ENCODE measurements at regions not wholly inside any gene's neighbourhood (a gene's known extent, or its start where the extent isn't known, plus 50 kb on each side); places are given as distances from the start of the nearest gene placed in this dataset.
"Not testable (repeated sequence)": the region's sequence is repeated elsewhere in the genome, so short reads cannot be mapped to it uniquely, and the experiment has no call there.

DNA sequence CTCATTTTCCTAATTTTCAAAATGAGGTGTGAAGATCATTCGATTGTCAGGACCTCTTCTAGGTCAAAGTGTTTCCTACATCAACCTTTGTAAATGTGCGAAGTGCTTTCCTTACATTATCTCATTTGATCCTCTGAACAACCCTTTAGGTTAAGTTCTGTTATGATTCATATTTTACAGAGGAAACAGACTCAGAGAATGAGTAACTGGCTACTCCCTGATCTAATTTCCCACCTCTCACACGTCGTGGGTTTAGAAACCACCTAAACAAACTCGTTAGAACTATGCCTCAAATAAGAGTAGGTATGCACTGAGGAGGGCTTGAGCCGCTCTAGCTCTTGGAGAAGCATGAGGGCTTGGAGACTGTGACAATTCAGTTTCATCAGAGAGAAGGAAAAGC, 148.6 kb downstream of the CD47 start:
- DNase-seq (ENCODE audit: low spot score) = no peak

DNA sequence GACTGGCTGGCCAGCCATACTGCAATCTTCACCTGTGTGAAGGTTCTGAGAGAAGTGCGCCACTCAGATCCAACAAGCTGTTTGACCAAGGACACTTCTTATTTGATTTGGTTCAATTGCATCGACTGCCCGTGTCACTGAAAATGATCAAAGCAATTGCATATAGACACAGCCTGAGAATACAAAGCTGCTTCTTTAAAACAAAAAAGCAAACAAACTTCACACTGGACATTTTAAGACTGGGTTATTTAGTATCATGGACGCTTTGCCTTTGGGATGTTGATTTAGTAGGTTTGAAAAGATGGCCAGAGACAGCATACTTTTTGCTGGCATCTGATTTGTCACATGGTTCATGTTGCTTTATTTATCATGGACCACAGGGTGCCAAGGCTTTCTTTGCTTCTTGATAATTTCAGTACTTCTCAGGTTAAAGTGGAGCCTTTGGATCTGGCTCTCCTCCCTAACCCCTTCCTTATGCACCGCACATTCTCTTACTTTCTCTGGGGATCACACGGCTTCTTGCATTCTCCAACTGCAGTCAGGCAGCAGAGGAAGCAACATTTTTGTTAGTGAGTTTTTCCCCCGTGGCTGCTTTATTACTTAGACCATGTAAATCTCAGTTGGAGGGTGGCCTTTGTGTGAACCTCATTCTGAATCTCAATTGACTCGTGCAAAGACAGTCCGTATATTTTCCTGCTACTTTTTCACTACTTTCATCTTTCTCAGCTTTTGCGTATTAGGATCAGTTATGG, 151.0 kb downstream of the CD47 start:
- DNase-seq (ENCODE audit: low spot score) = no peak

DNA sequence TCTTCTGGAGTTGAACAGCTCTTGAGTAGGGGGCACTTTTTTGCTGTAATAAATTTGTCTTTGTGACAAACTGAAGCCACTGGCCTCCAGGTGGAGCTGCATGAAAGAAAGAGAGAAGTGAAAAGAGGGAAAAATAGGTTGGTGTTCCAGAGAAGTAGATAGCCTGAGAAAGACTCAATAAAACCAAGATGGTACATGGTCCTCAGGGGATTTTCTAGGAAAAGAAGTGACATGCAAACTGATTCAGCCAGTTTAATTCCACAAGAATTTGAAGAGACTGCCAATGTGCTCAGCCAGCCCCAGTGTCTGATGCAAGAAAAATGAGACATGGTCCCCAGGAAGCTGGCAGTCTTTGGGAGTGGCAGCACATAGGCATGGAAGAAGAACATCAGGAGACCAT, 152.7 kb downstream of the CD47 start:
- DNase-seq (ENCODE audit: low spot score) = no peak

DNA sequence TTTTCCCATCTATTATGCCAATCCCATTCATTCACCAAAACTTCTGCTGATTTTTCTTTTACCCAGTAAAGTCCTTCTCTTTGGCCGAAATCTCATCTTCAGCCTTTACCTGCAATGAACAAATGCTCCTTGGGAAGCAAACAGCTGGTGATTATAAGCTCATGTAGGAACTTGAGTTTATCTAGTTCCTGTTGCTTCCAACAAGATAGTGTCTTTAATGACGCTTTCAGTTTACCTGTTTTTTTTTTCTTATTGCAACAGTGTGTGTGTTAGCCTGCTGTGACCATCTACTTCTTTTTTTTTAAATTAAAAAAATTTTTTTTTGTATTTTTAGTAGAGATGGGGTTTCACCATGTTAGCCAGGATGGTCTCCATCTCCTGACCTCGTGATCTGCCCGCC, 156.0 kb downstream of the CD47 start:
- no peak for DNase-seq (ENCODE audit: low spot score)

DNA sequence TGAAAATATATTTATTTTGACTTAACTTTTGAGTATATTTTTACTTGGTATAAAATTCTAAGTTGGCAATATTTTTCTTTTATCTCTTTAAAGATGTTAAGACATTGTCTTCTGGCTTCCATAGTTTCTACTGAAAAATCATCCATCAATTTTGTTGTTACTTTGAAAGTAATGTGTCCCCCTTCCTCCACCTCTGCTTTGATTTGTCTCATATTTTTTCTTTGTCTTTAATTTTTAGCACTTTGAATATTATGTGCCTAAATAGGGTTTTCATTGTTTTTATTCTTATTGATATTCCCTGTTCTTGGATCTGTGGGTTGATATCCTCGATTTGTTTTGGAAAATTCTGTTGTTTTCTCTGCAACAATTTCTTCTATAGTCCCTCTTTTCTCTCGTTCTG, 157.4 kb downstream of the CD47 start:
- DNase-seq (ENCODE audit: low spot score) = no peak

DNA sequence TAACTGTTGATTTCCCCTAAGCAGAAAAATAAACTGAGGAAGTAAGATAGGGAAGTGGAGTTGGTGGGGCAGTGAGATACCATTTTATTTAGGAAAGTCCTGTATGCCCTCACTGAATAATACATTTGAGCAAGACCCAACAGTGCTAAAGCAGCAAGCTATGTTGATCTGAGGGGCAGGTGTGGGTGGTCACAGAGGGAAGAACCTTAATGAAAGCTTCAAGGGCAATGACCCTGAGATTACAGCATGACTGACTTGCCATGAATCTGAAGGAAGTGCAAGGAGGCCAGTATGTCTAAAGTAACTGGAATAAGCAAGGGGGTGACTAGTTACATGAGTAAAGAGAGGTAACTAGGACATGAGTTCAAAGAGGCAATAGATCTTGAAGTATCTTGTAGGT, 159.5 kb downstream of the CD47 start:
- DNase-seq (ENCODE audit: low spot score) = no peak

DNA sequence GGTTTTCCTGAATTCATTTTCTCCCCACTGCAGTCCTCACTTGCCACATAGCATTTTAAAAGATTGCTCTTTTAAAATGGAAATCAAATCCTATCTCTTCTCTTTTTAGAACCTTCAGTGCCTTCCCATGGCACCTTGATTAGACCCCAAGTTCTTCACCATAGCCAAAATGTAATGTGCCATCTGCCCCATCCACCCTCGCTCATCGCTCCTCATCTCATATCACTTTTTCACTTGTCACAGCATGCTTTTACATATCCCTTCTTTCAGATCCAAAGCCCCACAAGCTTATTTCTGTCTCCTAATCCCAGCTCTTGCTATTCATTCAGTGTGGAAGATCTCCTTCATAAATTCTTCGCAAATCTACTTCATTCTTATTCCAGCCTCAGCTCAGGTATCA, 161.7 kb downstream of the CD47 start:
- no peak for DNase-seq (ENCODE audit: low spot score)

DNA sequence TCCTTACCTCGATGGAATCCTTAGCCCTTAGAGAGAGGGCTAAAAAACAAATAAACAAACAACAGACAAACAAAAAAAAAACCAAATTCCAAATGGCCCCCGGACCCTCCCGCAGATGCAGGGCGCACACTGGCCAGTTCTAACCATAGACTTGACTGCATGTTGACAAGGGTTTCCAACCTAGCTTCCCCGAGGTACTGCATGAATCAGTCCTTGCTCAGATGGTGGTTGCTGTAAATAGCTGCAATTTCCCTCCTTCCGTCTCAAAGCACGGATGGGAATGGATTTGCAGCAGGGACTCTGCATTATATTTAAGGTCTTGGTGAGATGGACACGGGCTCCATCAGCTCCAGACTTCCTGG, 162.8 kb downstream of the CD47 start:
- no peak for DNase-seq (ENCODE audit: low spot score)

DNA sequence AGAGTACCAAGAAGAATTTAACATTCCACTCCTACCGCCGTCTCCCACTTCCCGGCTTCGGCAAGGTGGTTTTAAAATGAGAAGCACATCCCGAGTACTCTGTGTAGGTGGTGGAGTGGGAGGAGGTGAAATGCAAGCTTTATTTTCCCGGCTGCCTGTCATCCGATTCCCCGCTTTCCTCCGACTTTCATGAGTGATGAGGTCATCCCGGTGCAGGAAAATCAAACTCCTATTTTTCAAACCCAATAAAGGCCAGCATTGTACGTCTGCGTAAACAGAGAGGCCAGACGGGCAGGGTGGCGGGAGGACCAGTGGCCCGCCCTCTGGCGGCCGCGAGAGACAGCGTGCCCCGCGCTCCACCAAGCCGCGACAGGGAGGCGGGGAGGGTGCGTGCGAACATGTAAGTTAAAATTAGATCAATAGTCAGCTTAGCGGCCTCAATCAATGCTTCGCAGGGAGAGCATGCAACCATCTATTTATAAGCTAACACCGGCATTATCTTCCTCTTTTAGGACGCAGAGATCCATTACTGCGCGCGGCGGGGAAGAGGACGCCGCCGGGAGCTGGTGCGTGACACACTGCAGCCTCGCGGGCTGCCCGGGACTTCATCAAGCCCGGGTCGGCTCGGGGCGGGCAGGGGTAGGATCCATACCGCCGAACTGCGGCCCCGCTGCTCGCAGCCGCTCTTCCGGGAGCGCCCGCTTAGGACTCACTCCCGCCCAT, 163.3 kb downstream of the CD47 start:
- DNase-seq (ENCODE audit: low spot score) = peak; percentile 82

DNA sequence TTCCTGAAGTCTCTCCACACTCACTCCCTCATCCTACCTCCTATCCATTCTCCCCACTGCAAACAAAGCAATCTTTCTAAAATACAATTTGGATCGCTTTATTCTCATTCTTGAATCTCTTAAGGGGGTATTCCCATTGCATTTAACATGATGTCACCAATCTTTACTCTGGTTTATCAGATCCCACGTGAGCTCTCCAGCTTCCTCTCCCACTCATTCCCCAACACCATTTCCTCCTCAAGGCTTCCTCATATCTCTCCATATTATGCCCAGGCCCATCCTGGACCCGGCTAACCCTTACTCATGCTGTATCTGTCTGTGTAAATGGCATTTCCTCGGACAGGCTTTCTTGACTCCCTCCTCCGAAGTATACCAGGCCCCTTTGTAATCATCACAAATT, 165.0 kb downstream of the CD47 start:
- no peak for DNase-seq (ENCODE audit: low spot score)

DNA sequence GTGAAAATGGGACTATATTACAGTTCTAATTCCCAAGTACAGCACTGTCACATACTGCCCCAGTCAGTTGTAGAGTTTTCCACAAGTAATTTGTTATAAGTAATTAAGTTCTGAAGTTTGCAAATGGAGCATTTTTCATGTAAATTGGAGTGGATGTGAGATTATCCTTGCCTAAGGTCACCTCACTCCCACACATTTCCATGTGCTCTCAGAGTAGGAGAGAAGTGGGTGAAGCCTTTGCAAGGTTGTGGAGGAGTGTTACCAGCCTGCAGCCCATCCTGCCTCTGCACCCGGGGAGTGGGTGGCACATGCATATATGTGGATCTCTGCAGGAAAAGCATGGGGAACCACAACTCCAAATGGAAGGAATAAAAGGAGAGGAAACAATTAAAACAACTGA, 169.8 kb downstream of the CD47 start:
- no peak for DNase-seq (ENCODE audit: low spot score)

DNA sequence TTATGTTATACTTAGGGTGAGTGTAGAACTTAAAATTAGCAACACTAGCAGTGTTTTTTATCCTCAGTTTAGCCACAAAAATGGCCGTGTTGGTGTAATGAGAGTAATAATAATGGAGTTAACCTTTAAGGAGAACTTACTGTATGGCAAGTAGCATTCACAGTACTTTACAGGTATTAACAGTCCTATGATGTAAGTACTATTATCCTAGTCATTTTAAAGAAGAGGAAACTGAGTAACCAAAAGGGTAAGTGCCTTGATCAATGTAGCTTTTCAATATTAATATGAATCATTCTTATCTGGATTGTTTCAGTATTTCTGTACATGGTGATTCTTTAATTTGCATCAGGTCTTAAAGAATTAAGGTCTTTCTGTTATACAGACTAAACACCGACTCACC, 170.3 kb downstream of the CD47 start:
- DNase-seq (ENCODE audit: low spot score) = no peak

DNA sequence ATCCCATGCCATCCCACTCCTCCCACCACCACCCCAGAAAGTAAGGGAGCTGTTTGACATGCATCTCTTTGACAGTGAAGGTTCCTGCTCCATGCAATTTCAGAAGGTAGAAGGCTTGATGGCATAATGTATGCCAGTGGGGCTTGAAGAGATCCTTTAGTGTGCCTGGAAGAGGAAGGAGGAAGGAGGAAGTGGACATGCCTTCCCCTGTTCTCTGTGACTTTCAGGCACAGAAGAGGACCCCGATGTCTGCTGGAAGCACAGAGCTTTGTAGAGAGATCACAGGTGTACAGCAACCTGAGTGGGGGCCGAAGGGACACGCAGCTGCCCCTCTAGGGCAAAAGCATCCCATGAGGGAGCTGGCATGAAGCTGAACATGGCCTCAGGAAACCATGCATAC, 171.6 kb downstream of the CD47 start:
- no peak for DNase-seq (ENCODE audit: low spot score)

DNA sequence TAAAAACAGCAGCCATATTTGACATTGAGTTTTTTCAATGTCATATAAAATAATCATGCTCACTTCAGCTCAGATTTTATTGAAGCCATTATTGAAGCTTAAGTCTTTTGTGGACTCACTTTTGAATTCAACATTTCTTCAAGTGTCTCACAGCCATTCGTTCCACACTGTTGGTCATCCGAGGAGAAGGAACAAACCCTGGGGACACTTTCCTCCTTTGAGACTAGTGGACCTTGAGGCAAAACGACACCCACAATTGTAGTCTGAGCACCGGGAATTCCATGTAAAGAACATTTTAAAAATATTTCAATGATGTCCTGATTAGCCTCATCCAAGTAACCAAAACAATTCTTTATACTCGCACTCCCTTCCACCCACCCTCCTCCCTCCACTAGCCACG, 174.7 kb downstream of the CD47 start:
- DNase-seq (ENCODE audit: low spot score) = no peak

DNA sequence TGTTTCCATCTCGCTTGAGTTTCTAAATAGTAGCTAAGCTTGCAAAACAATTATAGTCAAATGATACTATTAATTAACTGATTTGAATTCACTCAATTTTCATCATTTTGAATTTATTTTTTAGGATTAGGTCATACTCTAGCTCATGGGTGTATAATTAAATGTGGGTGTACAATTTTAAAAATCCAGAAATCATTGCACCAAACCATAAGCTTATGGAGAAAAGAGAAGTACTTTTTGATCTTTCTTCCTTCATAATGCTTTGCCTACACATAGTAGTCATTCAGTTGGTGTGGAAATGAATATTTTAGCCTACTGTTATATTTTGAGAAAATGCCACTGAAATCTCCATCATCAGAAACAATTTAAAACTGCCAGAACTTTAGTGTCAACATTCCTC, 175.1 kb downstream of the CD47 start:
- DNase-seq (ENCODE audit: low spot score) = no peak

DNA sequence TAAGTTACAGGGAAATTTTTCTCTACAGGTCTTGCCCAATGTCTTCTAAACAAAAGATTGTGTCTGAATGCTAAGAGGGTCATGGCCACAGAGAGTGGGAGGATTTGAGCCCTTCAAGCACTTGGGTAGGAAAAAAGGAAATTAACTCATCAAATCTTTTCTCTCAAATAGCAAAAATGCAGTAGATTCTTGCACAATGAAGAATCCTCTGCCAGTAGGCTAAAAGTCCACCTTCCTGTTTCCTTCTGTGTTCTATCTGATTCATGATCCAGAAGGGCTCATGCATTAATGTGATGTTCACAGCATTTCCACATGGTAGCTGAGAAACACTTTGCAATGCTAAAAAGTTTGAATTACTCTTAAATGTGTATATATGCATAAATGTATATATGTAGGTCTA, 177.1 kb downstream of the CD47 start:
- no peak for DNase-seq (ENCODE audit: low spot score)

DNA sequence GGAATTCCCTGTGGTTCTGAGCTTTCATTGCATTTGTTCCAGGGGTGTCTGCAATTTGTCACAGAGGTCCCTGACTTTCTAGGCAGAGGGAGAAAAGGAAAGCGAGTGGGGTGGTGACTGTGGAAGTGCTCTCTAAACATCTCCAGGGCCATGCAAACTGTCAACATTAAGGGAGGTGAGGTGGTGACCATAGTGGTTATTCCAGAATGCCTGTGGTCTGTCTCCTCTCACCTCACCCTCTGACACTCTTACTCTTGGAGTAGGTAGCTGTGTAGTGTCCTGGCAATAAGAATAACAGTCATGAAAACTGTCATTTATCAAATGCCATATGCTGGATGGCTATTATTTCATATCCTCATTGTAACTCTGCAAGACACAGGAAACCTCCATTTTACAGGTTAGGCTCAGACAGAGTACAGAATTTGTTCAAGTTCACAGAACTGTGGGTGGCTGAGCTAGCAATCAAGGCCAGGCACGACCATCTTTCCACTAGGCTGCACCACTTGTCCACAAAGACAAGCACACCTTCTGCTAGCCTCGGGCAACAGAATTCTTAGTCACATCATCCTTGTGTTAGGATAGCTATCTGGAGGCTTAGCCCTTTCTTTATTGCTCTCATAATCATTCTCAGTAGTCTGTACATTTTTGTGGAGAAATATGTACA, 179.4 kb downstream of the CD47 start:
- no peak for DNase-seq (ENCODE audit: low spot score)

DNA sequence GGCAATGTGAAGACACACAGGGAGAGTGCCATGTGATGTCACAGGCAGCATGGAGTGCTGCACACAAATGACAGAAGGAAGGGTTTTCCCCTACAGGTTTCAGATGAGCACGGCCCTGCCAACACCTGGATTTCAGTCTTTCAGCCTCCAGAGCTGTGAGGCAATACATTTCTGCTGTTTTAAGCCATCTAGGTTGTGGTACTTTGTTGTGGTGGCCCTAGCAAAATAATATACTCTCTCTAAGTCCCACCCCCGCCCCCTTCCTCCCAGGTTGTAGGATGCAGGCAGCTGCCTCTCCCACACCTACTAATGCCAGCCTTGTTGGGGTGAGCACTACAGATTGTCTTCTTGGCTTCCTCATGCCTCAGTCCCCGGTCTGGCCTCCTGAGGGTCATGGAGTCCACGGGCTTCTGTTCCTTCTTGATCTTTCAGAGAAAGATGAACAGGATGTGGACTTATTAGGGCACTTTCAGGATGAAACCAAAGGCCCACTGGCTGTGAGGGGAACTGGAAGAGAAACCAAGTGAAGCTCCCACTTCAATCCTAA, 180.0 kb downstream of the CD47 start:
- DNase-seq (ENCODE audit: low spot score) = no peak

DNA sequence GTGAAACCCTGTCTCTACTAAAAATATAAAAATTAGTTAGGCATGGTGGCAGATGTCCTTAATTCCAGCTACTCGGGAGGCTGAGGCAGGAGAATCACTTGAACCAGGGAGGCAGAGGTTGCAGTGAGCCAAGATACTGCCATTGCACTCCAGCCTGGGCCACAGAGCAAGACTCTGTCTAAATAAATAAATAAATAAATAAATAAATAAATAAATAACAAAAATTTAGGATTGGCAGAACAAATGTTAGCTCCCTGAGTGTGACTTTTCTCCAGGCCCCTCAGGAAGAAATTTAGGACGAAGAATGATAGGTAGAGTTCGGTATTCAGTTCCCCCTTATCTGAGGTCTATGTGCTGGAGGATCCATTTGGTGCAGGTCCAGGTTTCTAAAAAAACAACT, 181.2 kb downstream of the CD47 start:
- not testable (repeated sequence) for DNase-seq (ENCODE audit: low spot score)

DNA sequence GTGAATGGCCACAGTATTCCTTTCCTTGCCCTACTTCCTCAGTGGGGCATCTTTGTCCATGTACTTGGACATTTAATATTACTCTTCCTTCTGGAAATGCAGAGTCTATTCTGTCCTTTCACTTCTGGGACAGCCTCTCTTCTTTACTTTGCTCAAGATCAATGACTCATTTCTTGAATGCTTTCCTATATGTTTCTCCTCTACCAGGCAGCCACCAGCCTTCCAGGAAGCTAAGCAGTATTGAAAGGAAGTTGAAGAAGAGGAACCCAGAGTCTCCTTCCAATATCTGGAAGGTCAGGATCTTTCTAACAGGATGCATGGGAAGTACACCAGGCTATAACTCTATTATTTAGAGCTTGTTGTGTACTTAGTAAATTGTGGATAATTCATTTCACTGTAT, 182.8 kb downstream of the CD47 start:
- no peak for DNase-seq (ENCODE audit: low spot score)

DNA sequence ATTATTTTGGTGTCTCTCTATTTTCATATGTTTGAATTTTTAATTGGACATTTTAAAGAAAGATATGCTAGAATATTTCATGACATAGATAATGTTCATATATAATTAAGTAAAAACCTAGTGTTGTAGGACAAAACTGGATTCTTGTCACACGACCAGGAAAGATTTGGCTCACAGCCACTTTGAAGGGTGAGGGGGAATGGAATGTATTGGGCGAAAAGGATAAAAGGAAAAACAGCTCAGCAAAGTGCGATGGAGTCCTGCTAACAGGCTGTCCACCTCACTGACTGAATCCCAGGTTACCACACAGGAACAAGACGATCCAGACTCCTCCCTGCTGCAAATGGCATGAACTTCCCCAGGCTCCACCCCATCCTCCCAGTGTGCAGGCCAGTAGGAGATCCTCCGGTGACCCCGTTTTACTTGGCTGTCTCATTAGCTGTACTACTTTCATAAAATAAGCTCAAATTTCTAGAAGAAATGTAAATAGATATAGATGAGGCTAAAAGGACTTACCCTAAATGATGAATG, 186.2 kb downstream of the CD47 start:
- DNase-seq (ENCODE audit: low spot score) = no peak

DNA sequence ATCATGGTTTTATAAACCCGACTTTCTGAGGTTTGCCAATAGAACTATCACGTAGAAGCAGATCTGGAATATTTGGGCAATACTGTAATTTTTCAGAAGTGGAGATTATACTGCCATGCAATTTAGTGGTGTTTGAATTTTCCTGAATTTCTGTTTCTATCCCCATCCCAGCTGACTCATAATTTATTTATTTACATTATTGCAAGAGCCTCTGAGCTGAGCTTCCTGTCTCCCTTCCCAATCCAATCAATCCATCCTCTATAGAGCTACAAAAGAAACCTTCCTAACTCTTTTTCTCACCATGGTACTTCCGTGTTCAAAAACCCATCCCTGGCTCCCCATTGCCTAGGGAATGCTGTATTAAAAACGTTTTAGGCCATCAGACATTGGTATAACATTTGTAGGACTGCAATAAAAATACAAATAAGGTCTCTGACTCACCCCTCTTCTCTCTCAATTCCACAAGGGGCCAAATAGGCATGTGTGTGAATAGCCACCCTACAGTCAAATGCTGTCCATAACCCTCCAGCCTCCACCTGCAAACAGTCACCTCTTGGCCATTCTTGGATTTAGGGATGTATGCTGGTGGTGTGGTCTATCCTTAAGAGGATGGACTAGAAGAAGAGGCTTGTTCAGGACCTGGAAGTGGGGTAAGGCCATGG, 190.7 kb downstream of the CD47 start:
- DNase-seq (ENCODE audit: low spot score) = no peak

All from left forelimb (tissue), 1 donor.